ENCODE measurements at regions not wholly inside any gene's neighbourhood (a gene's known extent, or its start where the extent isn't known, plus 50 kb on each side); places are given as distances from the start of the nearest gene placed in this dataset.

- DNase-seq (ENCODE audit: extremely low read depth, low read depth), result no peak
Observed at GRCh38 chr4:177680308-177680707, 238.1 kb upstream of the AGA start.

DNA sequence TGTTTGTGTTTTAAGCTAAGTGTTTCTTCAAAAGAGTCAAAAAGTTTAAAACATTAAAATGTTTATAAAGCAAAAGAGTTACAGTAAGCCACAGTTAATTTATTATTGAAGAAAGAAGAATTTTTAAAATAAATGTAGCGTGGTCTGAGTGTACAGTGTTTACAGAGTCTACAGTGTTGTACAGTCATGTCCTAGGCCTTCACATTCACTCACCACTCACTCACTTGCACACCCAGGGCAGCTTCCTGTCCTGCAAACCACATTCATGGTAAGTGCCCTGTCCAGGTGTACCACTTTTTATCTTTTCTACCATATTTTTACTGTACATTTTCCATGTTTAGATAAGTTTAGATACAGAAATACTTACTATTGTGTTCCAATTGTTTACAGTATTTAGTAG is 239.7 kb upstream of the AGA start:
- TF ChIP-seq, protein P1, sequence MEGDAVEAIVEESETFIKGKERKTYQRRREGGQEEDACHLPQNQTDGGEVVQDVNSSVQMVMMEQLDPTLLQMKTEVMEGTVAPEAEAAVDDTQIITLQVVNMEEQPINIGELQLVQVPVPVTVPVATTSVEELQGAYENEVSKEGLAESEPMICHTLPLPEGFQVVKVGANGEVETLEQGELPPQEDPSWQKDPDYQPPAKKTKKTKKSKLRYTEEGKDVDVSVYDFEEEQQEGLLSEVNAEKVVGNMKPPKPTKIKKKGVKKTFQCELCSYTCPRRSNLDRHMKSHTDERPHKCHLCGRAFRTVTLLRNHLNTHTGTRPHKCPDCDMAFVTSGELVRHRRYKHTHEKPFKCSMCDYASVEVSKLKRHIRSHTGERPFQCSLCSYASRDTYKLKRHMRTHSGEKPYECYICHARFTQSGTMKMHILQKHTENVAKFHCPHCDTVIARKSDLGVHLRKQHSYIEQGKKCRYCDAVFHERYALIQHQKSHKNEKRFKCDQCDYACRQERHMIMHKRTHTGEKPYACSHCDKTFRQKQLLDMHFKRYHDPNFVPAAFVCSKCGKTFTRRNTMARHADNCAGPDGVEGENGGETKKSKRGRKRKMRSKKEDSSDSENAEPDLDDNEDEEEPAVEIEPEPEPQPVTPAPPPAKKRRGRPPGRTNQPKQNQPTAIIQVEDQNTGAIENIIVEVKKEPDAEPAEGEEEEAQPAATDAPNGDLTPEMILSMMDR (IDR thresholded peaks at IDR 0.05; ENCODE audit: low read depth, low read length), result no peak
- no peak for DNase-seq (ENCODE audit: extremely low read depth, low read depth)

More at GRCh38 chr4:177680308-177680707, 238.1 kb upstream of the AGA start:
- TF ChIP-seq, protein P1 (IDR thresholded peaks at IDR 0.05; ENCODE audit: low read depth, low read length), result no peak

DNA sequence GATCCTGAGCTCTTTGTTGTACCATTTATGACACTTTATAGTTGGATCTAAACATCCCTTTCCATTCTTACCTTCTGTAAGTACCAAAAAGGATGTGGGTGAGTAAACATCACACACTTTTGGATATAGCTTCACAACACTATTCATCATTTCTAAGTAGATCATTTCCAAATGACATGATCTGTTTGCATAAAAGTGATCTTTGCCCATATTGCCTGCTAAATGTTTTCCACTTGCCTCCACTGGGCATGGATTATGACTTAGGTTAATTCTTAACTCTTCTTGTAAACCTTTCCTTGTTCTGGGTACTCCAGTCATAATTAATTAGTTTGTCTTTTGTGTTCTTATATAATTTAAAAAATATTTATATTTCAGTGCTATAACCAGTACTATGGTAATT is 244.9 kb upstream of the AGA start:
- TF ChIP-seq, protein P1 (IDR thresholded peaks at IDR 0.05; ENCODE audit: low read depth, low read length), result no peak

DNA sequence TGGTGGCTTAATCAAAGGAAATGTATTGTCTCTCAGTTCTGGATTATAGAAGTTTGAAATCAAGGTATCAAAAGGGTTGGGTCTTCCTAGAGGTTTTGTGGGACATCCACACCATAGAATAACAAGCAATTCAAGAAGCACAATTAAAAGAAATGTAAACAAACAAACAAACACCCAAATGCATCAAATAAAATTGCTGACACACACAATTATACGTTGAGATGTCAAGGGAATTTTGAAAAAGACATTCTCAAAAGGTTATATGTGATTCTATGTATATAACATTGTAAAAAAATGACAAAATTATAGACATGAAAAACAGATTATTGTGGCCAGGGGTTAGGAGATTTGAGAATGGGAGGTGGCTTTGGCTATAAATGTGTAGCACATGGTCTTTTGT is 250.7 kb upstream of the AGA start:
- TF ChIP-seq, protein P1 (IDR thresholded peaks at IDR 0.05; ENCODE audit: low read depth, low read length), result no peak

More for the DNA sequence above, 244.9 kb upstream of the AGA start:
- DNase-seq (ENCODE audit: extremely low read depth, low read depth), result no peak

GRCh38 chr4:177696438-177696966 is 254.3 kb upstream of the AGA start:
- DNase-seq (ENCODE audit: extremely low read depth, low read depth), result no peak
- TF ChIP-seq, protein P1 (IDR thresholded peaks at IDR 0.05; ENCODE audit: low read depth, low read length), result no peak

More for the DNA sequence above, 250.7 kb upstream of the AGA start:
- no peak for DNase-seq (ENCODE audit: extremely low read depth, low read depth)

DNA sequence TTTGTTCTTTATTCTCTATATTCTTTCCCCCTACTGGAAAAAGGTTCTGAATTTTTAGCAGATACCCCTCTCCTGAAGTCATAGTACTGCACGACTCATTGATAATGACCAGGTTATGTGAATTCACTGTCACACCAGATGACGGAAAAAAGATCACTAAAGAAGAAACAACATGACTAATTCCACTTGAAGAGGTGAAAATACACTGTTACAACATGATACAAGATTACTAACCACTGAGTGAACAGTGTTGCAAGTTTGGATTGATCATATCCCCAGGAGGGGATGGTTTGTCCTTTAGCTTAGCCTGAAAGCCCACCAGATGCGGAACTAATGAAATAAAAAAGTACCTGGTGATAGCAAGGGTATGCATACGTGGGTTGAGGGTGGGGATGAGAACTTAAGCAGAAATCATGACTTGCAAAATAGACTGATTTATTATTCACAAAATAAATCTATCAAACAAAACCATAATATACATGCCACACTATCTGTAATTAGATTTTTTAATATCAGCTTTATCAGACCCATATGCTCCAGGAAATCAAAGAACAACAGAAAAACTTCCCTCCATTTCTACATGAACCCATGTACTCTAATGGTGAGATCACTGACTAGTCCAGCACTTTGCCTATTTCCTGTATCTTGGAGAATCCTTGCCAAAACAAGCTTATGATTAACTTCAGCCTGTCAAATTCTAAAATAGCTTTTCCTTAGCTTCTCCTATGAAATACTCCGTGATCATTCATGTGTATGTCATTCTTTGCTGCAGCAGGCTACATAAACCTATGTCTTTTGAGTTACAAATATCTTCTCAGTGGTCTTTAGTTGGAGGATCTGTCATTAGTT is 257.4 kb upstream of the AGA start:
- no peak for DNase-seq (ENCODE audit: extremely low read depth, low read depth)
- TF ChIP-seq, protein P1 (IDR thresholded peaks at IDR 0.05; ENCODE audit: low read depth, low read length), result no peak

GRCh38 chr4:177706916-177707315 is 264.7 kb upstream of the AGA start:
- no peak for DNase-seq (ENCODE audit: extremely low read depth, low read depth)
- TF ChIP-seq, protein P1 (IDR thresholded peaks at IDR 0.05; ENCODE audit: low read depth, low read length), result no peak
